ENCODE measurements at regions not wholly inside any gene's neighbourhood (a gene's known extent, or its start where the extent isn't known, plus 50 kb on each side); places are given as distances from the start of the nearest gene placed in this dataset.

- no peaks in the 10 kb centered on the region for H3K9me3 ChIP-seq
- intact Hi-C loops (cut with DNase I): no loop called here
- 67% methylated on average over 5 of the region's 5 CpGs for WGBS
Observed at GRCh38 chr7:38066391-38066790, 111.7 kb upstream of the STARD3NL start.

GRCh38 chr7:38068461-38068860 is 109.6 kb upstream of the STARD3NL start:
- TF ChIP-seq CTCF (IDR thresholded peaks at IDR 0.05) (no peak), POLR2AphosphoS5 (IDR thresholded peaks at IDR 0.05) (no peak), POLR2A (IDR thresholded peaks at IDR 0.05) (no peak)
- WGBS: 60% methylated on average over 2 of the region's 2 CpGs
- no peak overlapping the region for H3K27ac ChIP-seq

More at GRCh38 chr7:38066391-38066790, 111.7 kb upstream of the STARD3NL start:
- Histone ChIP-seq H3K4me1 (replicated peaks) (no peaks in the 10 kb centered on the region), H3K27ac (no peak overlapping the region), H3K4me3 (no peak overlapping the region), H3K27me3 (replicated peaks; ENCODE audit: insufficient read depth) (no peaks in the 10 kb centered on the region), H3K36me3 (no peaks in the 10 kb centered on the region)
- TF ChIP-seq CTCF (IDR thresholded peaks at IDR 0.05) (no peak), POLR2A (IDR thresholded peaks at IDR 0.05) (no peak), POLR2AphosphoS5 (IDR thresholded peaks at IDR 0.05) (no peak)
- DNase-seq (ENCODE audit: low spot score): no peak

GRCh38 chr7:38069052-38069451 is 109.0 kb upstream of the STARD3NL start:
- 73% methylated on average over 6 of the region's 6 CpGs for WGBS
- no peak overlapping the region for H3K27ac ChIP-seq
- intact Hi-C loops (cut with DNase I): no loop called here
- no peak for DNase-seq (ENCODE audit: low spot score)
- no peak overlapping the region for H3K4me3 ChIP-seq
- TF ChIP-seq POLR2AphosphoS5 (IDR thresholded peaks at IDR 0.05) (no peak), CTCF (IDR thresholded peaks at IDR 0.05) (no peak), POLR2A (IDR thresholded peaks at IDR 0.05) (no peak)
- no peaks in the 10 kb centered on the region for H3K36me3 ChIP-seq
- H3K4me1 ChIP-seq (replicated peaks): no peaks in the 10 kb centered on the region
- H3K27me3 ChIP-seq (replicated peaks; ENCODE audit: insufficient read depth): no peaks in the 10 kb centered on the region
- no peaks in the 10 kb centered on the region for H3K9me3 ChIP-seq

More at GRCh38 chr7:38068461-38068860, 109.6 kb upstream of the STARD3NL start:
- Histone ChIP-seq H3K9me3 (no peaks in the 10 kb centered on the region), H3K27me3 (replicated peaks; ENCODE audit: insufficient read depth) (no peaks in the 10 kb centered on the region), H3K36me3 (no peaks in the 10 kb centered on the region), H3K4me1 (replicated peaks) (no peaks in the 10 kb centered on the region), H3K4me3 (no peak overlapping the region)
- intact Hi-C loops (cut with DNase I): no loop called here
- DNase-seq (ENCODE audit: low spot score): no peak

- H3K9me3 ChIP-seq: no peaks in the 10 kb centered on the region
- WGBS: 35% methylated on average over 1 of the region's 1 CpG
- TF ChIP-seq POLR2A (IDR thresholded peaks at IDR 0.05) (no peak), POLR2AphosphoS5 (IDR thresholded peaks at IDR 0.05) (no peak), CTCF (IDR thresholded peaks at IDR 0.05) (no peak)
- no peak overlapping the region for H3K27ac ChIP-seq
- H3K4me1 ChIP-seq (replicated peaks): no peaks in the 10 kb centered on the region
- H3K27me3 ChIP-seq (replicated peaks; ENCODE audit: insufficient read depth): no peaks in the 10 kb centered on the region
- H3K4me3 ChIP-seq: no peak overlapping the region
- no peaks in the 10 kb centered on the region for H3K36me3 ChIP-seq
- intact Hi-C loops (cut with DNase I): no loop called here
- no peak for DNase-seq (ENCODE audit: low spot score)
Observed at GRCh38 chr7:38070718-38071117, 107.3 kb upstream of the STARD3NL start.

- Histone ChIP-seq H3K27ac (no peak overlapping the region), H3K36me3 (no peaks in the 10 kb centered on the region), H3K9me3 (no peaks in the 10 kb centered on the region), H3K4me1 (replicated peaks) (no peaks in the 10 kb centered on the region), H3K4me3 (no peak overlapping the region), H3K27me3 (replicated peaks; ENCODE audit: insufficient read depth) (no peaks in the 10 kb centered on the region)
- TF ChIP-seq CTCF (IDR thresholded peaks at IDR 0.05) (no peak), POLR2AphosphoS5 (IDR thresholded peaks at IDR 0.05) (no peak), POLR2A (IDR thresholded peaks at IDR 0.05) (no peak)
- DNase-seq (ENCODE audit: low spot score): no peak
- intact Hi-C loops (cut with DNase I): no loop called here
Observed at GRCh38 chr7:38086857-38087256, 91.2 kb upstream of the STARD3NL start.

All from prostate gland (tissue), 2 donors.